A673 (cell line): ENCODE measurements at regions not wholly inside any gene's neighbourhood (a gene's known extent, or its start where the extent isn't known, plus 50 kb on each side); places are given as distances from the start of the nearest gene placed in this dataset.

Source experiments
- EZH2 ChIP-seq: fragments of 200-600 bp; sonication (generic); IDR thresholded peaks from 2 replicates; pipeline ENCODE4 v1.6.1; 2017; ENCODE audit warnings: borderline replicate concordance, low read depth, mild to moderate bottlenecking, mixed read lengths, antibody characterized with exemption, low read length; ENCODE audit not compliant: poor library complexity, severe bottlenecking
- TF ChIP-seq, protein P1 (sequence below): fragments of 300-800, 200-600 bp; sonication (generic); conservative IDR thresholded peaks from 2 replicates; pipeline ENCODE4 v1.5.1; 2017; ENCODE audit warnings: low read depth, mild to moderate bottlenecking, antibody characterized with exemption, low read length, moderate library complexity, mixed read lengths

DNA sequence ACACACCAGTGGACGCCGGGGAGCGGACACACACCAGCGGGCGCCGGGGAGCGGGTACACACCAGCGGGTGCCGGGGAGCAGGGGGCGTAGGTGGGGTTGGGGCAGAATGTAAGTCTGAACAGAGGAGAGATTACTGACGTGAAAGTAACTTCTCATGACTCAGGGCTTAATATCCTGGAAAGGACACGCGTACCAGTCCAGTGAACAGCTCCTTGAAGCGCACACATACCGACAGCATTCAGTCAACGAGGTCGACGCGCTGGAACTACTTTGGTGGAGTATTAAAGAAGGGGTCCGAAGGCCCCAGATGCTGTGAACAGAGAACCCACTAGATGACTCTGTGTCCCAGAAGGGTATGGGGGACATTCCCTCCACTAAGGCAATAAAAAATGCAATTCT is 129.6 kb downstream of the ENGASE start:
- TF ChIP-seq, protein P1, sequence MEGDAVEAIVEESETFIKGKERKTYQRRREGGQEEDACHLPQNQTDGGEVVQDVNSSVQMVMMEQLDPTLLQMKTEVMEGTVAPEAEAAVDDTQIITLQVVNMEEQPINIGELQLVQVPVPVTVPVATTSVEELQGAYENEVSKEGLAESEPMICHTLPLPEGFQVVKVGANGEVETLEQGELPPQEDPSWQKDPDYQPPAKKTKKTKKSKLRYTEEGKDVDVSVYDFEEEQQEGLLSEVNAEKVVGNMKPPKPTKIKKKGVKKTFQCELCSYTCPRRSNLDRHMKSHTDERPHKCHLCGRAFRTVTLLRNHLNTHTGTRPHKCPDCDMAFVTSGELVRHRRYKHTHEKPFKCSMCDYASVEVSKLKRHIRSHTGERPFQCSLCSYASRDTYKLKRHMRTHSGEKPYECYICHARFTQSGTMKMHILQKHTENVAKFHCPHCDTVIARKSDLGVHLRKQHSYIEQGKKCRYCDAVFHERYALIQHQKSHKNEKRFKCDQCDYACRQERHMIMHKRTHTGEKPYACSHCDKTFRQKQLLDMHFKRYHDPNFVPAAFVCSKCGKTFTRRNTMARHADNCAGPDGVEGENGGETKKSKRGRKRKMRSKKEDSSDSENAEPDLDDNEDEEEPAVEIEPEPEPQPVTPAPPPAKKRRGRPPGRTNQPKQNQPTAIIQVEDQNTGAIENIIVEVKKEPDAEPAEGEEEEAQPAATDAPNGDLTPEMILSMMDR, result no peak
- no peak for TF ChIP-seq EZH2
